ENCODE measurements at regions not wholly inside any gene's neighbourhood (a gene's known extent, or its start where the extent isn't known, plus 50 kb on each side); places are given as distances from the start of the nearest gene placed in this dataset.

DNA sequence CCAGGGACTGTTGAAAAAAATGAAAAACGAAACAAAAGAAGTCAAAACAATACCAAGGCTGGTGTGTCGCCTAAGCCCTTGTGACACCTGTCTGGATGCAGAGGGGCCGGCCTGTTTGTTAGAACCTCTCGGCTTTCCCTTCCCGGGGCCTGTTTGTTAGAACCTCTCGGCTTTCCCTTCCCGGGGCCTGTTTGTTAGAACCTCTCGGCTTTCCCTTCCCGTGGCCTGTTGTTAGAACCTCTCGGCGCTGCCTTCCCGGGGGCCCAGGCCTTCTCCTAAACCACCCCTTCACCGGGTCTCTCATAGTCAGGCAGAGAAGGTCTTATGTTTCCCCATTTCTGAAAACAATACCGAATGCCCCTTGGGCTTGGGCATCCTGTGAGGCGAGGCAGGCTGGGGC, 180.0 kb downstream of the BANP start:
- Histone ChIP-seq H3K4me2 (no peak overlapping the region), H2AFZ (no peak overlapping the region), H3K27ac (no peak overlapping the region), H3K4me3 (no peak overlapping the region), H3K36me3 (replicated peaks; ENCODE audit: insufficient read depth, low read depth) (no peaks in the 10 kb centered on the region), H3K4me1 (ENCODE audit: insufficient read depth) (no peaks in the 10 kb centered on the region), H3K79me2 (no peaks in the 10 kb centered on the region), H3K9me3 (ENCODE audit: low read depth) (no peaks in the 10 kb centered on the region), H4K20me1 (ENCODE audit: insufficient read depth, poor library complexity, severe bottlenecking) (no peaks in the 10 kb centered on the region), H3K9me2 (replicated peaks; ENCODE audit: insufficient read depth) (no peaks in the 10 kb centered on the region), H3K27me3 (no peaks in the 10 kb centered on the region)
- no peak for DNase-seq (ENCODE audit: low spot score)
- WGBS (ENCODE audit: low lambda C conversion rate, missing lambda C conversion rate), result 91% methylated on average over 15 of the region's 15 CpGs
- TF ChIP-seq, protein P1, sequence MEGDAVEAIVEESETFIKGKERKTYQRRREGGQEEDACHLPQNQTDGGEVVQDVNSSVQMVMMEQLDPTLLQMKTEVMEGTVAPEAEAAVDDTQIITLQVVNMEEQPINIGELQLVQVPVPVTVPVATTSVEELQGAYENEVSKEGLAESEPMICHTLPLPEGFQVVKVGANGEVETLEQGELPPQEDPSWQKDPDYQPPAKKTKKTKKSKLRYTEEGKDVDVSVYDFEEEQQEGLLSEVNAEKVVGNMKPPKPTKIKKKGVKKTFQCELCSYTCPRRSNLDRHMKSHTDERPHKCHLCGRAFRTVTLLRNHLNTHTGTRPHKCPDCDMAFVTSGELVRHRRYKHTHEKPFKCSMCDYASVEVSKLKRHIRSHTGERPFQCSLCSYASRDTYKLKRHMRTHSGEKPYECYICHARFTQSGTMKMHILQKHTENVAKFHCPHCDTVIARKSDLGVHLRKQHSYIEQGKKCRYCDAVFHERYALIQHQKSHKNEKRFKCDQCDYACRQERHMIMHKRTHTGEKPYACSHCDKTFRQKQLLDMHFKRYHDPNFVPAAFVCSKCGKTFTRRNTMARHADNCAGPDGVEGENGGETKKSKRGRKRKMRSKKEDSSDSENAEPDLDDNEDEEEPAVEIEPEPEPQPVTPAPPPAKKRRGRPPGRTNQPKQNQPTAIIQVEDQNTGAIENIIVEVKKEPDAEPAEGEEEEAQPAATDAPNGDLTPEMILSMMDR (IDR thresholded peaks at IDR 0.05; ENCODE audit: poor library complexity), result no peak
- TF ChIP-seq EZH2phosphoT487 (IDR thresholded peaks at IDR 0.05; ENCODE audit: low read depth, severe bottlenecking, unreplicated experiment) (no peak), EZH2 (IDR thresholded peaks at IDR 0.05; ENCODE audit: borderline replicate concordance) (no peak)

DNA sequence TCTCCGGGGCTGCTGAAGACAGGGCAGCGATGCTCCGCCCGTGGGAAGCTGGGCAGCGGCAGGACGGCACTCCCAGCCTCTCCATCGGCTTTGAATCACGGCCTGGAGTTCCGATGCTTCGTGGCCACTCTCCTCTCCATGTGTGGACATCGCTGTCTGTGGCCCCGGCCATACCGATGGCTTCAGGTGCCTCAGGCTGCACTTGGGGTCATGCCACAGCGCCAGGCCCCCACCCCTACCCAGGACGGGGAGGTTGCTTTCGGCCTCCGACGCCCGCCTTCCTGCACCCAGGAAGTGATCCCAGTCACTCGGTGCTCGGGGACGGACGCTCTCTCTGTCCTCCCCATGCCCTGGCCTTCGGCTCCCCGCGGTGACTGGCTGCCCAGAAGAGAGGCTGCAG, 180.7 kb downstream of the BANP start:
- Histone ChIP-seq H3K4me1 (ENCODE audit: insufficient read depth) (no peaks in the 10 kb centered on the region), H3K27me3 (no peaks in the 10 kb centered on the region), H3K4me3 (no peak overlapping the region), H2AFZ (no peak overlapping the region), H4K20me1 (ENCODE audit: insufficient read depth, poor library complexity, severe bottlenecking) (no peaks in the 10 kb centered on the region), H3K36me3 (replicated peaks; ENCODE audit: insufficient read depth, low read depth) (no peaks in the 10 kb centered on the region), H3K4me2 (no peak overlapping the region), H3K9me2 (replicated peaks; ENCODE audit: insufficient read depth) (no peaks in the 10 kb centered on the region), H3K27ac (no peak overlapping the region), H3K79me2 (no peaks in the 10 kb centered on the region), H3K9me3 (ENCODE audit: low read depth) (no peaks in the 10 kb centered on the region)
- 96% methylated on average over 26 of the region's 26 CpGs for WGBS (ENCODE audit: low lambda C conversion rate, missing lambda C conversion rate)
- TF ChIP-seq, protein P1 (IDR thresholded peaks at IDR 0.05; ENCODE audit: poor library complexity), result no peak
- no peak for TF ChIP-seq EZH2 (IDR thresholded peaks at IDR 0.05; ENCODE audit: borderline replicate concordance)
- no peak for TF ChIP-seq EZH2phosphoT487 (IDR thresholded peaks at IDR 0.05; ENCODE audit: low read depth, severe bottlenecking, unreplicated experiment)
- no peak for DNase-seq (ENCODE audit: low spot score)

DNA sequence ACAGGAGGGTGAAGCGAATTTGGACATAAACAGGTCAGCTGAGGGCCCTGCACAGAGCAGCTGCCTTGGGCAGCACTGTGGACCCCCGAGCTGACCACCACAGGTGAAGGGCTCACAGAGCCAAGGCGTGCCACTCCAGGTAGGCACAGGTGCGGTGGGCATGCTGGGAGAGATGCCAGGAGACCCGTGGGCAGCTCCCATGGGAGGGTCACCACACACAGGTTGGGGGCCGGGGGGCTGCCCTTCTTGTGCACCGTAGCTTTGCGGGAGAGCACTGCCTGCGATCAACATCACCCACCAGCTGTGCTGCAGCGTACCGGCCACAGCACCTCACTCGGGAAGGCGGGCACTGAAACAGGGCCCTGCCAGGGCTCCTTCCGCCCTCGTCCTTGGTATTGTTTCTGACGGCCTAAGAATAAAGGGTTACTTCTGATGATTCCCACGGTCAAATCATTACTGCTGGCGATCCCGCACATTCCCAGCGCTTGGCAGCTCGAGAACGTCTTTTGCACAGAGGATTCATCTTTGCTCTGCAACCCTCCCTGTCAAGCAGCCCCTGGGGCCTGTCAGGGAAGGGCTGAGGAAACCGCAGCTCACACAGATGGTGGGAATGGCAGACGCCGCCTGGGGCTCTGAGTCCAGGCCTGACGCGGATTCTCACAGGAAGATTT, 181.7 kb downstream of the BANP start:
- H3K79me2 ChIP-seq, result no peaks in the 10 kb centered on the region
- H3K9me3 ChIP-seq (ENCODE audit: low read depth), result no peaks in the 10 kb centered on the region
- H3K27me3 ChIP-seq, result no peaks in the 10 kb centered on the region
- H2AFZ ChIP-seq, result no peak overlapping the region
- H3K4me3 ChIP-seq, result no peak overlapping the region
- TF ChIP-seq EZH2phosphoT487 (IDR thresholded peaks at IDR 0.05; ENCODE audit: low read depth, severe bottlenecking, unreplicated experiment) (no peak), EZH2 (IDR thresholded peaks at IDR 0.05; ENCODE audit: borderline replicate concordance) (no peak)
- TF ChIP-seq, protein P1 (IDR thresholded peaks at IDR 0.05; ENCODE audit: poor library complexity), result no peak
- no peaks in the 10 kb centered on the region for H4K20me1 ChIP-seq (ENCODE audit: insufficient read depth, poor library complexity, severe bottlenecking)
- no peaks in the 10 kb centered on the region for H3K4me1 ChIP-seq (ENCODE audit: insufficient read depth)
- H3K27ac ChIP-seq, result no peak overlapping the region
- no peaks in the 10 kb centered on the region for H3K36me3 ChIP-seq (replicated peaks; ENCODE audit: insufficient read depth, low read depth)
- H3K4me2 ChIP-seq, result no peak overlapping the region
- H3K9me2 ChIP-seq (replicated peaks; ENCODE audit: insufficient read depth), result no peaks in the 10 kb centered on the region
- 88% methylated on average over 27 of the region's 27 CpGs for WGBS (ENCODE audit: low lambda C conversion rate, missing lambda C conversion rate)
- no peak for DNase-seq (ENCODE audit: low spot score)

Measured in hepatocyte (in vitro differentiated cells).